ENCODE measurements at regions not wholly inside any gene's neighbourhood (a gene's known extent, or its start where the extent isn't known, plus 50 kb on each side); places are given as distances from the start of the nearest gene placed in this dataset.

GRCh38 chr19:29293292-29293691, 80.3 kb upstream of the UQCRFS1 start:
- no peak for DNase-seq

GRCh38 chr19:29293736-29294342, 80.9 kb upstream of the UQCRFS1 start:
- no peak for DNase-seq

DNA sequence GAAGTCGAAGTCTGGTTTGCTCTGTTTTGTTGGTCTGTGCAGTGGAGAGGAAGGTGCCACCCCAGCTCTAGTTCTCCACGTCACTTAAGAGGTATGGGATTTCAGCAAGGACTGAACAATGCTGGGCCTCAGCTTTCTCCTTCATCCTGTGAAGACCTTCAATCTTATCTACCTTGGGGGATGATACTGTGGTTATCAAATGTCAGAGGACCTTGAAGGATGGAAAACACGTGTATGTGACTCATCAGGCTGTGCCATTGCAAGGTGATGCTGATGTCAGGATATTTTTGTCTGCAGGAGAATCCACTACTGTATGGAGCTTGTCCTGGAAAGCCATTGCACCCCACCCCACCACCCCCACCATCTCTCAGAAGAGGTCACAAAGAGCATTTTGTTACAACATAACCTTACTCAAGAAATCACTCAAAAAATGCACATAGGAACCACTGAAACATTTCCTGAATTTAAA, 81.4 kb upstream of the UQCRFS1 start:
- no peak for DNase-seq

DNA sequence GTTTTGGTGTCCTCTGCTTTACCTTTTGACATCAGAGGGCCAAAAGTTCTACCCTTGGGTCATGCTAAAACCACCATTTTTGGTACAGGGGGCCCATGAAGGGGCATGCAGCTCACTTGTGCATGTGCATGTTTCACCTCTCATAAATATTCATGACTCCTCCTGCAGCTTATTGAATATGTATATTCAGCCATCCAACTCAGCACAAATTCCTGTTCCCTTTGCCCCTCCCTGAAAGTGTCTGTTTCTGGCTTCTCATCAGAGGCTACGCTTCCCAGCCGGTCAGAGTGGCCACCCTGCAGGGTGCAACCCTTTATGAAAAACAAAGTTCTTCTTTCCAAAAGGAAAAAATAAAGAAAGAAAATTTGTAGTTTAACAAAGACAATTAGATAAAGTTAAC, 82.3 kb upstream of the UQCRFS1 start:
- no peak for DNase-seq

DNA sequence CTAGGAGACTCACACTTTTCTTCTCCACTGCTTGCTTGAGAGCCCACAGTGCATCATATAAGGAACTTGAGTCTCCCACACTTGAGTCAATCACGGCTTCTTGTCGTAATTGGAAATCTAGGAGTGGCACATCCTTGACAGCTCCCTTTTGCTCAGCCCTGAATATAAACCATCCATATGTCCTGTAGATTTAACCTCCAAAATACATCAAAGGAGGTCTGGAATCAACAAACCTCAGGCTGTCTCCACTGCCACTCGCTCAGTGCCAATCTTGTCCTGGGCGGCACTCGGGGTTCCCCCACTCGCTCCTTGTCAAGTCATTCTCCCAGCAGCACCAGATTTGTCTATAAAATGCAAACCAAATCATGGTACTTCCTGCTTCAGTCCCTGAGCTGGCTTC, 84.4 kb upstream of the UQCRFS1 start:
- DNase-seq, result no peak

DNA sequence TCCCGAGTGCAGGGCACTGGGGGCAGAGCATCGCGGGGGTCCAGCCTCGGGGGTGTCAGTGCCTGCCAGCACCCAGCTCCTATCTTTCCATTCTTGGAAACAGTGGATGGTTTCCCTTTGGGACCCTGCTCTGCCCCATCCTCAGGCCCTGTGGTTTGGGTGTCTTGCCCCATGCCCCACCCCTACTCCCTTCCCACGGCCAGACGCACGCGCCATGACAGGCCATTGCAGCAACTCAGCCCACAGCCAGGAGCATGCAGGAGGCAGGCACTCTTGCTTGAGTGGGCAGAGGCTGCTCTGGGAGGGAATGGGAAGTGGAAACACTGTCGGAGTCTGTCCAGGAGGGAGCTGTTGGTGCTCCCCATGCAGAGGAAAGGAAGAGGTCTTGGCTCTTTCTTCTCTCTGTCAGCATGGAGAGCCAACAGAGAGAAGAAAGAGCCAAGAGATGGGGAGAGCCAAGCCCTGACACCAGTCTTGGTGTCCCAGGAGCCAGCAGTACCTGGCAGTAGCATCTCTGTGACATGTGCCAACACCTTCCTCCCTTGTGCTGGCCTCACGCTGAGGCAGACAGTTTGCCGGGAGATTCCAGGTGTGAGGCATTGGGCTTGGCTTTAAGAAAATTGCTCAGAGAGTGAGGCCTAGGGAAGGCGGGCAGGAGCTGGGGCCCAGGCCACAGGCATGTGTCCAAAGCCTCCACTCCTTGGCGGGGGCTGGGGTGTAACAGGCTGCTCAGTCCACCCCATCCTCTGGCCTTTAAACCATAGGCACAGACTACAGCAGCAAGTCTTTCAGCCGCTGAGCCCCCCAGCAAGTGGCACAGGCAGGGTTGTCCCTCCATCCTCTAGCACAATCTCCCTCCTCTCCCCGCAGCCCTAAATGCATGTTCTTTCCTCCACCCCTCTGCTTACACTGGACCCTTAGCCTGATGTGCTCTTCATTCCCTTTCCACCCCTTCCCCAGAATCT, 86.7 kb upstream of the UQCRFS1 start:
- no peak for DNase-seq

- DNase-seq, result no peak
Observed at GRCh38 chr19:29302002-29302928, 89.3 kb upstream of the UQCRFS1 start.

DNA sequence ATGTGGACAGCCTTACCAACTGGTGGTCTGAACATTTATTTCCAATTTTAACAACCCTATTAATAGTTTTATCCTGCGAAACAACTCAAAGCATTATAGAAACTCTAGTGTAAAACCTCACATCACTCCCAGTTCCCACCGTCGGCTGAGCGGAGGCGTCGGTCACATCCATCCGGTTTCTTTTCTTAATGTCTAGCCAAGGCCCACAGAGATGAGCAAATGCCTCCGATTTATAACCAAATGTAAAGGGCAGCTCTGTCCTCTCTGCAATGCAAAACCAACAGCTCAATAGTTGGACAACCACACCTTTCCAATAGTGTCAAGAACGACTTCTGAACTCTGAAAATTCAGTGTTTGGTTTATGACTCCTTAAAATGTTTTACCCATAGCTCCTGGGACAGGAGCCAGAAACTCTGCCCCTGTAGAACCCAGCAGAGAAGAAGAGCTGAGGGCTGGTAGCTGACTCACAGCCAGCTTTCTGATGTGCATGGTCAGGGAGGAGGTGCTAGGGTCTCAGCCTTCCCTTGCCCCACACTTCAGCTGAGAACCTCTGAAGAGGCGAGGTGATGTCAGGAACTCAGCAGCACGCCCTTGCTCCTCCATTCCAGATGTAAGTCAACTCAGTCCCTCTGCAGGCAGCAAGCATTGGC, 90.2 kb upstream of the UQCRFS1 start:
- DNase-seq, result no peak

- DNase-seq, result no peak
Observed at GRCh38 chr19:29303719-29304090, 90.8 kb upstream of the UQCRFS1 start.

DNA sequence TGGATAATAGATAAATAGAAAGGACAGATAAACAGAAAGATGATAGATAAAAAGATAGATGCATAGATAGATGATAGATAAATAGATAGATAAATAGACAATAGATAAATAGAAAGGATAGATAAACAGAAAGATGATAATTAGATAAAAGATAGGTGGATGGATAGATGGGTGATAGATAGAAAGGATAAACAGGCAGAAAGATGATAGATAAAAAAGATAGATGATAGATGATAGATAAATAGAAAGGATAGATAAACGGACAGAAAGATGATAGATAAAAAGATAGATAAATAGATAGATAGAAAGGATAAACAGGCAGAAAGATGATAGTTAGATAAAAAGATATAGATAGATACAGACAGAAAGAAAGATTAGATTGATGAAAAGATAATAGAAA, 92.3 kb upstream of the UQCRFS1 start:
- DNase-seq, result no peak

GRCh38 chr19:29308977-29309590, 96.1 kb upstream of the UQCRFS1 start:
- peak; percentile 97 for DNase-seq

DNA sequence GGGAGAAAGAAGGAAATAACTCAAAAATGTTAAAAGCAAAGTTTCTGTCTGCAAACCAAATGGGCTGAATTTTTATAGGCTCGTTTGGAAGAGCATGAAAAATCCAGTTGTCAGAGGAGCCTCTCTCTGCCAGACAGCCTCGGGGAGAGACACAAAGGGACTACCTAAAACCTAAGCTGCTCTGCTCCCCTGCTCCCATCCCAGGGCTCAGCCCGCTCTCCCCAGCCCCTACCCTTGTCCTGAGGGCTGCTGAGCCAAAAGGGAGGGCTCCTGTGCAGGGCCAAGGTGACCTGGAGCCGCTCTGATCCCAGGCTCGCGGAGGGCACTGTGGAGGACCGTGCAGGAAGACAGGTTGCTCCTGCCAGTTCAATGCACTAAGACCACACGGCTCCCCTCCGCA, 96.7 kb upstream of the UQCRFS1 start:
- DNase-seq, result no peak

DNA sequence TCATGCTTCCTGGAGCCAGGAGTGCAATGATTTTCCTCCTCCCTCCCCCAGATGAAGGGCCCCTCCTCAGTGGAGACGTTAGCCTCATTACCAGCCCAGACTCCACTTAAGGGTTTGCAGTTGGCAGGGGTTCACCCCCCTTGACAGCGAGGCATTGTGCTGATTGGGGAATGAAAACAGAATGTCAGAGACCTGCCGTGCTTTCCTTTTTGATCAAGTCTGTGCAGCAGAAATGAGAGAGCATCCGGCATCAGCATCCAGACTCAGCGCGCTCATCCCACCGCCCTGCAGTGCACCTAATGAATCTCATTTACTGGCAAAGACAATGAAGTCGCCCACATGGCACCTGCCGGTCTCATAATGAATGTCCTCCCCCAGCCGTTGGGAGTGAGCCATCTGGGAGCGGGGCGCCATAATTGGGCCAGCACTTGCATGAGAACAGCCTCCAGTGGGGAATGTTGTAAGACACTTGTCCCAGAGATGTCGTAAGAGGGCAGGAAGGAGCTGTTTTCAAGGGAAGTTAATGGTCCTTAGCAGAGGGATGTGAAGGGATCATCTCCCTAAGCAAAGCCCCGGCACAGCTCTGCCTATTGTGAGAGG, 98.3 kb upstream of the UQCRFS1 start:
- peak; percentile 98 for DNase-seq

- no peak for DNase-seq
Observed at GRCh38 chr19:29315556-29316190, 102.7 kb upstream of the UQCRFS1 start.

- no peak for DNase-seq
Observed at GRCh38 chr19:29318581-29318980, 105.6 kb upstream of the UQCRFS1 start.

DNA sequence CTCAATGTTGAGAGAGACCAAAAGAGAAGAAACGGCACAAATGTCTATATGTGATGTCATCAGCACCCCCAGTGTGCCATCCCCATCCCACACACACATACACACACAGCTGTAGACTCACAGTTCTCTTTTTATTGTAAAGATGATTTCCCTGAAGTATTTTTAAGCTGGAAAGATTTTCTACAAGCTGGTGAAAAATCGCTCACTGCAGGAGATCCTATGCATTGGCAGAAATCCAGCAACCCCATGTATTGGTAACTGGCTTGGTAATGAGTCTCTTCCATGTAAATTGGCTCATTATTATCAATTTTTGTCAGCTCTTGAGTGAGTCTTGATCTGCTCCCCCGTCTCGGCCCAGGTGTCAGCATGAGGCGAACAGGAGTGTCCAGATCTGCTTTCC, 107.1 kb upstream of the UQCRFS1 start:
- DNase-seq, result peak; percentile 83

DNA sequence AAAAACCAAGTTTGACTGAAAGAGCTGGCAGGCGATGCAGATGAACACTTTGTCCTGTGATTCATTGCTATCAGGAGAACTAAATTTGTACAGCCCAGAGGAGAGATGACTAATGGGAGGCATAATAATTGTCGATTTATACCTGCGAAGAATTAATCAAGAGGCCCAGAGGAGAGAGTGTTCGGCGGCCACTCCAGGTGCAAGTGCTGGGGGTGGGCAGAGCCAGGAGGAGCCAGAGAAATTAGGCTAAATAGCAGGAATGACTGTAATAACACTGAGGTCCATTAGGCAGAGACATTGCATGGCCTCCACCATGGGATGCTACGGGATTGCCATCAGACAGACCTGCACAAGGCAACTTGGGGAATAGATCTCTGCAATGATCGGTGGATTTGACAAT, 107.7 kb upstream of the UQCRFS1 start:
- DNase-seq, result peak; percentile 64

GRCh38 chr19:29321116-29321515, 108.2 kb upstream of the UQCRFS1 start:
- no peak for DNase-seq

DNA sequence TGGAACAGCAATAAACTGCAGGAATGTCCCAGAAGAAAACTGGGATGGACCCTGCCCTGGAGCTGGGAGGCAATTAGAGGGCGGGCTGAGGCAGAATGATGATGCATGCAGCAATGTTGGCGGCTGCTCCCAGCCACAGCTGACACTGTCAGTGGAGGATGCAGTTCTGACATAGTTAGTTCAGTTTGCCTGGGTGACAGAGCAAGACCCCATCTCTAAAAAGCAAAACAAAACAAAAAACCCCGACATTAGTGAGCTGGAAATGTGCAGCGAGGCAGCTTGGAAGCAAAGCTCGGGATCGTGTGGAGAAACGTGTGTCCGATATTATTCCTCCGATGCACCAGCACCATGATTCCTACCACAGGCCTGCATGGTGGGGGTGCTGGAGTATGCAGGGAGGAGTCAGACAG, 110.1 kb upstream of the UQCRFS1 start:
- no peak for DNase-seq

DNA sequence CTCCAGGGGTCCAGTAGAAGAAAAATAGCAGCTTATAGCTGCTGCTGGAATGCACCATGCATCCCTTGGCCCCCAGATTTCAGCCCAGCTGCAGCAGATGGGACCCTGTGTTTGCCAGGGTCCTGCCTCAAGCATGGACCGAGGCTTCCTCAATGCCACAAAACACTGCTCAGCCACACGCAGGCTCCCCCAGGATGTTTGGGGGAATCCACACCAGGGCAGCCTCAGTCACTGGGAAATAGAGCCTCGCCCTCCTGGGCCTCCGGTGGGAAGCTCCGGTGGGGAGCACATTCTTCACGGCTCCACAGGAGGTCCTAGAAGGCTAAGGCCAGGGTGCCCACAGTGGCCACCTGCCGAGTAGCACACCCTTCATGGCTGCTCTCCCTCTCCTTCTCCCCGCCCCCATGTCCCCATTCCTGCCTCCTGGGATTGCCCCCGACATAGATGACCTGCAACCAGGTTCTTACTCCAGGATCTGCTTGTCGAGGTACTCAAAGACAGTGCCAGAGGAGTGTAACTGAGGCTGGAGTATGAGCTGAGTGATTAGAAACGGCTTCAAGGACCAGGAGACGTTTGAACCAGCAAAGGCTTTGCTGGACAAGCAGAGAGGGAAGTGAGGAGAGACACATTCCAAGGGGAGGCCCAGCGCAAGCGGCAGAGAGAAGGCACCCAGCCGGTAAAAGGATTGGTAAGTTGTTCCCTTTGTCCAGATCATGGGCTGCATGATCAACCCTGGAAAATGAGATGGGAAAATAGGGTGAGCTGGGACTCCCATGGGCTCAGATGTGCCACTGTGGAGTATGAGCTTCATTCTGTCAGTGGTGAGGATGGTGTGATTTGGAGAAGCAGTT, 110.7 kb upstream of the UQCRFS1 start:
- no peak for DNase-seq

Data from NCI-H1105 treated with DMSO at 0.1 percent for 48 hours (cell line).